HG03354 (cell line): ENCODE measurements at regions not wholly inside any gene's neighbourhood (a gene's known extent, or its start where the extent isn't known, plus 50 kb on each side); places are given as distances from the start of the nearest gene placed in this dataset.

Experiments used
- ATAC-seq: cut with Tn5 transposase; IDR thresholded peaks from one replicate; pipeline ENCODE4 v1.9.1; 2021; ENCODE audit warnings: mild to moderate bottlenecking; ENCODE audit not compliant: unreplicated experiment, poor library complexity, severe bottlenecking

DNA sequence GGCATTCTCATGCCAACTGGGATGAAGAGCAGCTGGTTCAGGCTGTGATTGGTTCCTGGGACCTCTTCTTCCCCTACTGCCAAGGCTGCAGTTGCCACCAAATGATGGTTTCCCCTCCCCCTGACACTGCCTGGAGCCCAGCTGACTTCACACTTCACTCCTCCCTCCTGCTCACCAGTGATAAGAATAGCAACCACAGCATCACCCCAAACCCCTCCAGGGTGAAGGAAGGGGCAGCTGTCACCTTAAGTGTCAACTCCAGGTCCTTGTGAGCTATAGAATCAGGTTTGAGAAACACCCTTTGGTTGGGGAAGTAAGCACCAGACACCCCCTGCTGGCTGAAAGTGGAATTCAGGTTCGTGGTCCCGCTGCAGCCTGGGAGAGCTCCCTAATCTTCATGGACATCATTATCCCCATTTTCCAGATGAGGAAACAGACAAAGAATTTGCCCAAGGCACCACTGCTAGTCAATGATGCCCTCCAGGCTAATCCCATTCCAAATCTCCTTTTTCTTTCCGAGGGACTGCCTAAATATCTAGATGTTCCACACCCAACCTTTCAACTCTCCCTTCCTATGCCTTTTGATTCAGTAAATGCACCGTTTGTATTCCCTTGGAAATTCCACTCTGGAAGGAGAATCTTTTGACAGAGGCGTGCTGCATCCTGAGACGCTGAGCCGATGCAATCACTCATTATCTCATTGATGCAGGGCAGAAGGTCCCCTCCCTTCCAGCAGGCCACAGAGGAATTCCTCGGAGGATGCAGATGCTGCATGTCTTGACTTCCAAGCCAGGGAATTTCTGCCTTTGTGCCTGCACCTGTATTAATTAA lies 50.6 kb upstream of the UQCRFS1 start:
- no peak for ATAC-seq

DNA sequence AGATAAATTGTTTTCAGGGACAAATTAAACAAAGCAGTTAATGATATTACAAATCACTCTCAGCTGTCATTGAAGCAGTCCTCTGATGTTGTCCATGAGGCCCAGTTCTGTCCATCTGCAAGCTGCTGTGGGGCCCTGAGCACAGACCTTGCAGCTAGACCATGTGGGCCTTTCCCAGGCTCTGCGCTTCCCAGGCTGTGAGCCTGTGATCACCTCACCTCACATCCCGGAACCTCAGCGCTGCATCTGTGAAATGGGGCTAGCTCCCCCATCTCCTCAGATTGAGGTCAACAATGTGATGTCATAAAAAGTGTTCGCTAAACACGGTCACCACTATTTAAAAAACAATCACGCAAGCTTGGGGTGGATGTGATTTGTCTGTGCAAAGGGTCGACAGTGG lies 51.9 kb upstream of the UQCRFS1 start:
- no peak for ATAC-seq

DNA sequence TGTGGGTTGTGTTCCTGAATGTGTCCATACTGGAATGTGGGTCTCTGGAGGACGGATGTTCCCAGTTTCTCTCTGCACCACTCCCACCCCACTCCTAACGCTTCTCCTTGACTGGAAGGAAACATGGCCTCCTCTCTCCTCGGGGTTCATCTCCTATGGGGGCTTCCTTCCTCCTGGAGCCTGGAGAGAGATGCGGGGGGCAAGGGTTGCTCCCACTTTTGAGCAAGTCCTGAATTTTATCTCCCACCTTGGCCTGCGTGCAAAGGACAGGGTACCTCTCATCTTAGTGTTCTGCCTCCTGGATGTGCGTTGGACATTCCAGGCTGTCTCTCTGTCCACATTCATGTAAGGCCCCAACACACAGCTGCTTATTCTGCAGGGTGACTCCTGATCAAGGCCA lies 52.5 kb upstream of the UQCRFS1 start:
- no peak for ATAC-seq

DNA sequence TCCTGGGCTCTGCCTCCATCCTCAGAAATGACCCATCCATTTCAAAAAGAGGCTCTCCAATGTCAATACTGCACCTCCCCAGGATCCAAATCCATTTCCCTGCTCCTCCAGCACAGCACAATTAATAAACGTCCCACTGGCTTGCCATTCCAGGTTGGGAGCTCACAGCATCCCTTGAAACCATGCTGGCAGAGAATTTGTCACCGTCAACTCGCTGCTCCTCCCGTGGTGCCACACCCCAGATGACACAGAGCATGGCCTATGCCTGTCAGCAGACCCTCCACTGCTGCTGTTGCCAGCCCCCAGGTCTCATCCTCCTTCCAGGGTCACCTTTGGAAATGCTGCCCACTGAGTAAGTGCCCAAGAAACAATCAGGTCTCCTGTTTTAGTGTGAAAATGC lies 53.0 kb upstream of the UQCRFS1 start:
- ATAC-seq, result no peak

DNA sequence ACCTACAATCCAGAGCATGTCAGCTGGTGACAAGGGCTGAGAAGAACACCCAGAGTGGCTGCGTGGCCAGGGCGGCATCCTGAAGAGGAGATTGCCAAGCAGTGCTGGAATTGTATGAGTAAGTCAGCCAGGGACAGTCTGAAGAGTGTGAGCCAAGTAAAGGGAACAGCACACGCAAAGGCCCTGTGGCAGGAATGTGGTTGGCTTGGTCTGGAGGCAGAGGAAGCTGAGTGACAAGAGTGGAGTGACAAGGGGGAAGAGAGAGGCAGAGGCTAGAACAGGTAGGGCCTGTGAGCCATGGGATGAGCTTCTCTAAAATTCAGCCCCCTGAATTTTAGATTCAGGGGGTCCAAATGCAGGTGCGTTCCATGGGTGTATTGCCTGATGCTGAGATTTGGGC lies 53.7 kb upstream of the UQCRFS1 start:
- no peak for ATAC-seq

GRCh38 chr19:29267701-29268100 lies 54.8 kb upstream of the UQCRFS1 start:
- ATAC-seq, result no peak

- no peak for ATAC-seq
Measured at GRCh38 chr19:29268103-29268502, 55.2 kb upstream of the UQCRFS1 start.

DNA sequence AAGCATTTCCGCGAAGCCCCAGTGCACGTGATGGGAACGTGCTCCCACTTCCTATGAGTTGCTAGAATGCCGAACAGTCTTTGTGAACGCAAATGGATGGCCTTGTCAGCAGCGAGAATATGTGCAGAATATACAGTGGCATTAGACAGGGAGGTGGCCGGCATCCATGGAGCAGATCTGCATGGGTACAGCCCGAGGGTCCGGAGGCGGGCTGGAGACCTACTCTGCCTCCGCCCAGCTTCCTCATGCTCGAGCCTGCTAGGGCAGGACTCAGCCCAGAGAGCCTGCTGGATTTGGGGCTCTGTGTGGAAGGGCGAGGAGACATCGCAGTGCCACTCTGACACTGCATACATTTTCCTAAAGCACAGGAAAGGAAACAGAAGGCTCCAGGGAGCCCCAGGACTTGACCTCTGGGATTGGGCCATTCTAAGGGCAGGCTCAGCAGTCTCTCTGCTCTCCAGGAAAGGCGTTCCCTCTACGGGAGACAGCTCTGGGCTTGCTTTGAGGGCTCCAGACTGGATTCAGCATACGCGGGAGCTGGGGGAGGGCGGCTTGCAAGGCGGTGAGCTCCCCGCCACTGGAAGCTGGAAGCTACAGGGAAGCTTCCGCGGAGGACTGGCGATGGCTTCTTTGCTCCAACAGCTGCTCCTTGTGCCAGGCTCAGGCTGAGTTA lies 55.9 kb upstream of the UQCRFS1 start:
- ATAC-seq, result no peak

- no peak for ATAC-seq
Measured at GRCh38 chr19:29269641-29270040, 56.7 kb upstream of the UQCRFS1 start.

GRCh38 chr19:29271341-29271740 lies 58.4 kb upstream of the UQCRFS1 start:
- ATAC-seq, result no peak

DNA sequence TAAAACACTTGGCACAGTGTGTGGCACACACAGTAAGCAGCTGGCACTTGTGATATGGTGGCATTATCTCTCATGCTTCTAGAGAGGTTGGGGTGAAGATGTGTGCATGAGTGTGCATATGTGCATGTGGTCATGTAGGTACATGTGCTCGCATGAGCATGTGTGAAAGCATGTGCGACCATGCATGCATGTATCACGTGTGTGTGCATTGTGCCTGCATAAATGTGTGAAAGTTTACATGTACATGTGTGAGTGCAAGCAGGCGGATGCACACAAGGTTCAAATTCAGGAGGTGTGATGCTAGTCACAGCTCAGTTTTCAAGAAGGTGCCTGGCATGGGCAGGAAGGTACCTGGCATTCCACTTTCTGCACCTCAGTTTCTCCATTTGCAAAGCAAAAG lies 59.0 kb upstream of the UQCRFS1 start:
- ATAC-seq, result no peak

- ATAC-seq, result no peak
Measured at GRCh38 chr19:29273000-29273640, 60.2 kb upstream of the UQCRFS1 start.

- ATAC-seq, result no peak
Measured at GRCh38 chr19:29275266-29275665, 62.3 kb upstream of the UQCRFS1 start.

DNA sequence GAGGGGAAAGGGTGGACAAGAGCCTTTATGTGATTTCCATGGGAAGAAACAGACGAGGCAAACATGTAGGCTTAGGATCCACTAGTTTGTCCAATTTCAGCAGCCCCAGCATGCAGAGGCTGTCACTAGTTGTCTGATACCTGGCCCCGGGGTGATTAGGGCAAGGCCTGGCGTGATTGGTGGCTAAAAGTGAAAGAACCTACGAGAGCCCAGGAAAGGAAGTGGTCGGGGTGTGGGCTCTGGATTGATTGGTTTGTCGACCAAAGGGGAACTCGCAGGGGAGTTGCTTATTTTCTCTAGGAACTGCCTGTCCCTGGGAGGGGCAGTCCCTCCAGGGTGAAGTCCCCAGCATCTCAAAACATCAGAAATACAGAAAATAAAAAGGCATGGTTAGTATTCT lies 64.2 kb upstream of the UQCRFS1 start:
- ATAC-seq, result peak; percentile 99

DNA sequence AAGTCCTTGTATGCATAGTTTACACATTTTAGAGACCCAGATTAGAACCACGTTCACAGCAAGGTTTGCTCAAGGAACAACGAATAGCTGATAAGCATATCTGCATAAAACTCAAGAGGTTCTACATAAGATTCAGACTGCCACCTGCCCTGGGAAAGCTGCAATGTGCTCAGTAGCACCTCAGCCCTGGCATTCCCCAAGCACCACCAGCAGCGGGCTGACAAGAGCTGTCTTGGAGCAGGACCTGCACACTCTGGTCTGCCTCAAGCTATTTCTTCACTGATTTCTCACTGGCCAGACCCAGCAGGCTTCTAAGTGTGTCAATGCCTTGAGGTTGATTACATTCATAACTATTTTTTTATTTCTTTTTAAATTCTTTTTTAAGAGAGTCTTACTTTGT lies 65.8 kb upstream of the UQCRFS1 start:
- ATAC-seq, result no peak

DNA sequence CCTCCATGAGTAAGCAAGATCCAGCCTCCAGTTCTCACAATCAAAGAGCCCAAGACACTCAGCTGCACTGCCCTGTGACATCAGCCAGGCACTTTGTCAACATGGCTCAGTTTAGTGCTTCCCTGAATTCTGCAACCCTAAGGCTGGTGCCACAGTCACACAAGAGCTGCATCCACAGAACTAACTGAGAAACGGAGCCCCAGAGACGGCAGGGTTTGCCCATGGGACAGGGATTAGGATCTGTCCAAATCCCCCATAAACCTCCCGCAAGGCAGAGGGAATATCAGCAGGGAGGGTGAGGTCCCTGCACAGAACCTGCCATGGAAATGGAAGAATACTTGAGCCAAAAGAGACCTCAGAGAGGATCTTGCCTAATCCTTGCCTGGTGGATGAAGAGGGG lies 70.4 kb upstream of the UQCRFS1 start:
- ATAC-seq, result no peak

GRCh38 chr19:29285187-29285687 lies 72.3 kb upstream of the UQCRFS1 start:
- no peak for ATAC-seq

GRCh38 chr19:29285878-29286277 lies 72.9 kb upstream of the UQCRFS1 start:
- no peak for ATAC-seq

- no peak for ATAC-seq
Measured at GRCh38 chr19:29287061-29287460, 74.1 kb upstream of the UQCRFS1 start.

DNA sequence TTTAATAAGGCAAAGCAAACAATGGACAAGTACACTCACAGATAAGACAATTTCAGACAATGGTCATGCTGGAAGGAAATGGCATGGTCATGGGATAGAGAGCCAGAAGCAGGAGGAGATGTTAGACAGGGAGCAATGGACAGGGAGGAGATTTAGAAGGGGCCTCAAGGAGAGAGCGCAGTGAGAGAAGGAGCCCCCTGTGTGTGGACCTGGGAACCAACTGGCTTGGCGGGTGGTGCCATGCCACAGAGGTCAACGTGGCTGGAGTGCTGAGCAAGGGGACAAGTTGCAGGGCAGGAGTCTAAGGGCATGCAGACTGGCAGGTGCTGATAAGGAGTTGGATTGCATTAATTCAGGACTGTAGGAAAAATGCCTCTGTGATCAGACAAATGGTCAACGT lies 75.3 kb upstream of the UQCRFS1 start:
- no peak for ATAC-seq

DNA sequence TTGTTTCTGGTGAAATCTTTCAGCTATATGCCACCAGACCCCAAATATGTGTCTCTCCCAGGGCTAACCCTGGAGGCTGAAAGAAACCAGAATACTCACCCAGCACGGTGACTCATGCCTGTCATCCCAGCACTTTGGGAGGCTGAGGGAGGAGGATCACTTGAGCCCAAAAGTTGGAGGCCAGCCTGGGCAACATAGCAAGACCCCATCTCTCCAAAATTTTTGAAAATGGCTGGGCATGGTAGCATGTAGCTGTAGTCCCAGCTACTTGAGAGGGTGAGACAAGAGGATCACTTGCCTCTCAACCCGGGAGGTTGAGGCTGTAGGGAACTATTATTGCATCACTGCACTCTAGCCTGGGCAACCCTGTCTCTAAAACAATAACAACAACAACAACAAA lies 76.1 kb upstream of the UQCRFS1 start:
- no peak for ATAC-seq
